HG02571 (cell line): ENCODE measurements at regions not wholly inside any gene's neighbourhood (a gene's known extent, or its start where the extent isn't known, plus 50 kb on each side); places are given as distances from the start of the nearest gene placed in this dataset.

Source experiments
- ATAC-seq: cut with Tn5 transposase; IDR thresholded peaks from one replicate; pipeline ENCODE4 v1.9.1; 2021; ENCODE audit warnings: mild to moderate bottlenecking, moderate library complexity; ENCODE audit not compliant: unreplicated experiment

GRCh38 chr9:91090130-91090410 lies 271.6 kb downstream of the AUH start:
- ATAC-seq: no peak

- ATAC-seq: no peak
These were observed 269.5 kb downstream of the AUH start for GRCh38 chr9:91092214-91092613.

GRCh38 chr9:91094324-91095088 lies 267.2 kb downstream of the AUH start:
- no peak for ATAC-seq

GRCh38 chr9:91098203-91098850 lies 263.4 kb downstream of the AUH start:
- no peak for ATAC-seq

GRCh38 chr9:91099436-91099835 lies 262.3 kb downstream of the AUH start:
- ATAC-seq: no peak

- no peak for ATAC-seq
These were observed 260.8 kb downstream of the AUH start for GRCh38 chr9:91100878-91101450.

GRCh38 chr9:91101611-91102168 lies 260.0 kb downstream of the AUH start:
- no peak for ATAC-seq

- no peak for ATAC-seq
These were observed 259.4 kb downstream of the AUH start for GRCh38 chr9:91102269-91102668.

- ATAC-seq: no peak
These were observed 257.8 kb downstream of the AUH start for GRCh38 chr9:91103931-91104330.

- no peak for ATAC-seq
These were observed 255.2 kb downstream of the AUH start for GRCh38 chr9:91106415-91107081.

GRCh38 chr9:91111226-91111625 lies 250.5 kb downstream of the AUH start:
- ATAC-seq: no peak

GRCh38 chr9:91111876-91112275 lies 249.8 kb downstream of the AUH start:
- ATAC-seq: no peak

GRCh38 chr9:91113016-91113415 lies 248.7 kb downstream of the AUH start:
- no peak for ATAC-seq

GRCh38 chr9:91114450-91114849 lies 247.3 kb downstream of the AUH start:
- ATAC-seq: no peak

- ATAC-seq: no peak
These were observed 245.5 kb downstream of the AUH start for GRCh38 chr9:91116211-91116610.

- no peak for ATAC-seq
These were observed 245.0 kb downstream of the AUH start for GRCh38 chr9:91116711-91117110.

- no peak for ATAC-seq
These were observed 244.2 kb downstream of the AUH start for GRCh38 chr9:91117474-91117891.

GRCh38 chr9:91117959-91118703 lies 243.6 kb downstream of the AUH start:
- no peak for ATAC-seq

GRCh38 chr9:91118704-91119025 lies 243.1 kb downstream of the AUH start:
- ATAC-seq: no peak

GRCh38 chr9:91119142-91119541 lies 242.6 kb downstream of the AUH start:
- ATAC-seq: no peak

GRCh38 chr9:91119679-91120078 lies 242.0 kb downstream of the AUH start:
- no peak for ATAC-seq
